ENCODE measurements at regions not wholly inside any gene's neighbourhood (a gene's known extent, or its start where the extent isn't known, plus 50 kb on each side); places are given as distances from the start of the nearest gene placed in this dataset.

GRCh38 chr6:65816991-65817390 lies 110.0 kb upstream of the EYS start:
- BruUV-seq (replicated peaks): no TSS peak
- CTCF ChIA-PET: no interaction called here
- no peak overlapping the region for H3K4me3 ChIP-seq (replicated peaks in 1 of 3; ENCODE audit: insufficient read depth in 1 of 3, low read depth in 1 of 3, low read length in 3 of 3)
- dilution Hi-C loops (cut with MboI; ENCODE audit: extremely low pct_ligation_motif_present, low sequenced_read_pairs): no loop called here
- H3K9ac ChIP-seq (replicated peaks; ENCODE audit: extremely low read depth, insufficient read depth, low read length): no peak overlapping the region
- no peaks in the 10 kb centered on the region for H3K36me3 ChIP-seq (ENCODE audit: control insufficient read depth in 2 of 2, extremely low read depth in 1 of 2, insufficient read depth in 2 of 2, low read length in 2 of 2)
- no peak overlapping the region for H3K4me2 ChIP-seq (ENCODE audit: insufficient read depth, low read length)
- TF ChIP-seq GATA2 (IDR thresholded peaks at IDR 0.05; ENCODE audit: insufficient read depth, insufficient read length, low read depth, low read length) (no peak), FOS (IDR thresholded peaks at IDR 0.05; ENCODE audit: borderline replicate concordance, insufficient read depth, low read length) (no peak), EZH2 (IDR thresholded peaks at IDR 0.05; ENCODE audit: borderline replicate concordance, low read depth, low read length, severe bottlenecking) (no peak), POLR2A (IDR thresholded peaks at IDR 0.05; ENCODE audit: low read depth, low read length) (no peak), MYC (IDR thresholded peaks at IDR 0.05; ENCODE audit: low read depth, low read length) (no peak), MAX (IDR thresholded peaks at IDR 0.05; ENCODE audit: insufficient read depth, insufficient read length) (no peak), JUN (IDR thresholded peaks at IDR 0.05; ENCODE audit: borderline replicate concordance, insufficient read depth, insufficient read length, low read depth) (no peak), POLR2AphosphoS5 (IDR thresholded peaks at IDR 0.05; ENCODE audit: insufficient read depth, low read depth, low read length) (no peak)
- TF ChIP-seq, protein P1, sequence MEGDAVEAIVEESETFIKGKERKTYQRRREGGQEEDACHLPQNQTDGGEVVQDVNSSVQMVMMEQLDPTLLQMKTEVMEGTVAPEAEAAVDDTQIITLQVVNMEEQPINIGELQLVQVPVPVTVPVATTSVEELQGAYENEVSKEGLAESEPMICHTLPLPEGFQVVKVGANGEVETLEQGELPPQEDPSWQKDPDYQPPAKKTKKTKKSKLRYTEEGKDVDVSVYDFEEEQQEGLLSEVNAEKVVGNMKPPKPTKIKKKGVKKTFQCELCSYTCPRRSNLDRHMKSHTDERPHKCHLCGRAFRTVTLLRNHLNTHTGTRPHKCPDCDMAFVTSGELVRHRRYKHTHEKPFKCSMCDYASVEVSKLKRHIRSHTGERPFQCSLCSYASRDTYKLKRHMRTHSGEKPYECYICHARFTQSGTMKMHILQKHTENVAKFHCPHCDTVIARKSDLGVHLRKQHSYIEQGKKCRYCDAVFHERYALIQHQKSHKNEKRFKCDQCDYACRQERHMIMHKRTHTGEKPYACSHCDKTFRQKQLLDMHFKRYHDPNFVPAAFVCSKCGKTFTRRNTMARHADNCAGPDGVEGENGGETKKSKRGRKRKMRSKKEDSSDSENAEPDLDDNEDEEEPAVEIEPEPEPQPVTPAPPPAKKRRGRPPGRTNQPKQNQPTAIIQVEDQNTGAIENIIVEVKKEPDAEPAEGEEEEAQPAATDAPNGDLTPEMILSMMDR (IDR thresholded peaks at IDR 0.05; ENCODE audit: extremely low read depth in 1 of 2, insufficient read depth in 1 of 2, low read depth in 1 of 2, low read length in 2 of 2): no peak
- FAIRE-seq: no peak
- no peak for DNase-seq (ENCODE audit: low read depth, low spot score)
- H3K9me1 ChIP-seq (replicated peaks; ENCODE audit: control insufficient read depth, extremely low read depth, insufficient read depth, low read length): no peaks in the 10 kb centered on the region
- H3K9me3 ChIP-seq (replicated peaks; ENCODE audit: control insufficient read depth, insufficient read depth, low read length): no peaks in the 10 kb centered on the region
- H3K4me1 ChIP-seq (ENCODE audit: control insufficient read depth, extremely low read depth, insufficient read depth, low read length): no peaks in the 10 kb centered on the region
- no peak overlapping the region for H2AFZ ChIP-seq (ENCODE audit: low read depth, low read length)
- H3K79me2 ChIP-seq (ENCODE audit: control insufficient read depth, insufficient read depth, low read length): no peaks in the 10 kb centered on the region
- no peaks in the 10 kb centered on the region for H3K27me3 ChIP-seq (ENCODE audit: control insufficient read depth in 2 of 2, insufficient read depth in 2 of 2, low read length in 2 of 2)
- H4K20me1 ChIP-seq (replicated peaks; ENCODE audit: control insufficient read depth, extremely low read depth, insufficient read depth, low read length): no peaks in the 10 kb centered on the region
- intact Hi-C loops (cut with micrococcal nuclease): no loop called here
- no peak overlapping the region for H3K27ac ChIP-seq (ENCODE audit: insufficient read depth, low read depth, low read length)
- POLR2A ChIA-PET: no interaction called here

All from endothelial cell of umbilical vein (primary cell).